Mesendoderm (in vitro differentiated cells): ENCODE measurements at regions not wholly inside any gene's neighbourhood (a gene's known extent, or its start where the extent isn't known, plus 50 kb on each side); places are given as distances from the start of the nearest gene placed in this dataset.

ENCODE experiments used
- DNase-seq: peaks from one replicate; pipeline ENCODE4 v3.0.0; 2013
- H2AK5ac ChIP-seq: 2 replicates; pipeline ENCODE4 v1.6.1; 2013; ENCODE audit warnings: low read length, inconsistent platforms
- H2BK120ac ChIP-seq: 2 replicates; pipeline ENCODE4 v1.6.1; 2013; ENCODE audit warnings: low read depth, mild to moderate bottlenecking, low read length, moderate library complexity, mixed read lengths
- H2BK15ac ChIP-seq: replicated peaks from 2 replicates; pipeline ENCODE4 v1.6.1; 2013; ENCODE audit warnings: low read depth, mild to moderate bottlenecking, moderate library complexity
- H2BK5ac ChIP-seq: 2 replicates; pipeline ENCODE4 v1.6.1; 2013; ENCODE audit warnings: low read length, inconsistent platforms
- H3K18ac ChIP-seq: 2 replicates; pipeline ENCODE4 v1.6.1; 2013; ENCODE audit warnings: mild to moderate bottlenecking, low read length, mixed read lengths
- H3K23ac ChIP-seq: one replicate; pipeline ENCODE4 v1.6.1; 2013; ENCODE audit warnings: low read length
- H3K27ac ChIP-seq: 2 replicates; pipeline ENCODE4 v1.5.1; 2013; ENCODE audit warnings: low read depth, mild to moderate bottlenecking, inconsistent platforms, low read length, moderate library complexity
- H3K27me3 ChIP-seq: 2 replicates; pipeline ENCODE4 v1.6.1; 2013; ENCODE audit warnings: low read length, control low read depth, mild to moderate bottlenecking, inconsistent platforms; ENCODE audit not compliant: insufficient read depth, poor library complexity
- H3K36me3 ChIP-seq: 2 replicates; pipeline ENCODE4 v1.6.1; 2013; ENCODE audit warnings: low read length, inconsistent platforms; ENCODE audit not compliant: control insufficient read depth, insufficient read depth
- H3K4ac ChIP-seq: one replicate; pipeline ENCODE4 v1.6.1; 2013; ENCODE audit warnings: low read depth, mild to moderate bottlenecking, low read length, moderate library complexity
- H3K4me1 ChIP-seq: 2 replicates; pipeline ENCODE4 v1.6.1; 2013; ENCODE audit warnings: low read depth, low read length, inconsistent platforms; ENCODE audit not compliant: control insufficient read depth
- H3K4me2 ChIP-seq: 2 replicates; pipeline ENCODE4 v1.6.1; 2013; ENCODE audit warnings: low read length
- H3K4me3 ChIP-seq: 2 replicates; pipeline ENCODE4 v1.5.1; 2013; ENCODE audit warnings: mild to moderate bottlenecking, low read length
- H3K56ac ChIP-seq: one replicate; pipeline ENCODE4 v1.6.1; 2013; ENCODE audit warnings: low read length
- H3K79me1 ChIP-seq: 2 replicates; pipeline ENCODE4 v1.6.1; 2013; ENCODE audit warnings: low read length, inconsistent platforms
- H3K79me2 ChIP-seq: 2 replicates; pipeline ENCODE4 v1.6.1; 2013; ENCODE audit warnings: mild to moderate bottlenecking, low read length; ENCODE audit not compliant: control insufficient read depth, insufficient read depth
- H3K9ac ChIP-seq: 2 replicates; pipeline ENCODE4 v1.6.1; 2013; ENCODE audit warnings: low read length, inconsistent platforms
- H4K5ac ChIP-seq: one replicate; pipeline ENCODE4 v1.6.1; 2013; ENCODE audit warnings: low read length
- H4K8ac ChIP-seq: one replicate; pipeline ENCODE4 v1.6.1; 2013; ENCODE audit warnings: low read depth, mild to moderate bottlenecking, control low read depth, low read length, moderate library complexity
- WGBS: extraction: QIAGEN DNeasy Blood & Tissue Kit; methylation state at CpG from one replicate; pipeline ENCODE4 v1.1.7; 2013; ENCODE audit warnings: low lambda C conversion rate, missing lambda C conversion rate; ENCODE audit not compliant: insufficient coverage; ENCODE audit errors: extremely low coverage; 5-methylcytosine and 5-hydroxymethylcytosine counted together

DNA sequence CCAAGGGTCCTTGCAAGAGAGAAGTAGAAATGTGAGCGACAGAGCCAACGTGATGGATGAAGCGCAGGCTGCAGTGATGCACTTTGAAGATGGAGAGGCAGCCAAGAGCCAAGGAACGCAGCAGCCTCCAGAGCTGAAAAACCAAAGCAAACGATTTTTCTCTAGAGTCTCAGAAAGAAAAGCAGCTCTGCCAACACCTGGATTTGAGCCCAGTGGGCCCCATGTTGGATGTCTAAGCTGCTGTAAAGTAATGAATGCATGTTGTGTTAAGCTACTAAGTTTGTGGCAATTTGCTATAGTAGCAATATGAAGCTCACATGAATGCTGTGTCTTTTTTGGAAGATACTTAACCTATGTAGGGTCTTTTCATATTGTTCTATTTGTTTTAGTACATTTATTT, 894.3 kb downstream of the EFNB2 start:
- no peak overlapping the region for H3K4me3 ChIP-seq
- H3K4me2 ChIP-seq, result no peak overlapping the region
- no peaks in the 10 kb centered on the region for H3K36me3 ChIP-seq
- H3K4ac ChIP-seq, result no peak overlapping the region
- no peak for DNase-seq
- H3K27me3 ChIP-seq, result no peaks in the 10 kb centered on the region
- H3K56ac ChIP-seq, result no peak overlapping the region
- H4K8ac ChIP-seq, result no peak overlapping the region
- no peak overlapping the region for H3K9ac ChIP-seq
- no peak overlapping the region for H3K23ac ChIP-seq
- H2AK5ac ChIP-seq, result no peak overlapping the region
- H2BK15ac ChIP-seq, result no peak overlapping the region
- no peaks in the 10 kb centered on the region for H3K4me1 ChIP-seq
- no CpG with 5 or more reads among the region's 5 CpGs for WGBS
- H3K79me1 ChIP-seq, result no peaks in the 10 kb centered on the region
- no peak overlapping the region for H2BK5ac ChIP-seq
- no peak overlapping the region for H3K18ac ChIP-seq
- no peak overlapping the region for H4K5ac ChIP-seq
- H3K27ac ChIP-seq, result no peak overlapping the region
- no peaks in the 10 kb centered on the region for H3K79me2 ChIP-seq
- no peak overlapping the region for H2BK120ac ChIP-seq

DNA sequence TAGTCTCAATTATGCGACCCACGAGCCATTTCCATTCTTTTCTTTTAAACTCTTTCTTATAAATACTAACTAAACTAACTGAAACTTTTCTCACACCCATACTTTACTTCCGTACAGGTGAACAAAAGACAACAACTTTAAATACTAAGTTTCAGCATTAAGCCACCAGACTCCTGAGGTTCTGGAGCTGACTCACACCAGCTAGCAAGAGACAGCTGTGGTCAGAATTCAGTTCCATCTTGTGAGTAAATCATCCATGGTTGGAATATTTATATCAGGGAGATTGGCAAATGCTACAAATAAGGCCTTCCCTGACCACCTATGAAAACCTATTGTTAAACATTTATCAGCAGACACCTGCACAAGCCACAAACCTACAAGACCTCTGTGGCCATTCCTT, 897.0 kb downstream of the EFNB2 start:
- WGBS, result 100% methylated on average over 3 of the region's 3 CpGs
- Histone ChIP-seq H3K4me1 (no peaks in the 10 kb centered on the region), H2AK5ac (no peak overlapping the region), H4K8ac (no peak overlapping the region), H3K4me3 (no peak overlapping the region), H3K9ac (no peak overlapping the region), H2BK120ac (no peak overlapping the region), H4K5ac (no peak overlapping the region), H3K79me1 (no peaks in the 10 kb centered on the region), H3K27me3 (no peaks in the 10 kb centered on the region), H3K4me2 (no peak overlapping the region), H3K36me3 (no peaks in the 10 kb centered on the region), H3K79me2 (no peaks in the 10 kb centered on the region), H3K18ac (no peak overlapping the region), H3K56ac (no peak overlapping the region), H2BK5ac (no peak overlapping the region), H2BK15ac (no peak overlapping the region), H3K4ac (no peak overlapping the region), H3K27ac (no peak overlapping the region), H3K23ac (no peak overlapping the region)
- no peak for DNase-seq

DNA sequence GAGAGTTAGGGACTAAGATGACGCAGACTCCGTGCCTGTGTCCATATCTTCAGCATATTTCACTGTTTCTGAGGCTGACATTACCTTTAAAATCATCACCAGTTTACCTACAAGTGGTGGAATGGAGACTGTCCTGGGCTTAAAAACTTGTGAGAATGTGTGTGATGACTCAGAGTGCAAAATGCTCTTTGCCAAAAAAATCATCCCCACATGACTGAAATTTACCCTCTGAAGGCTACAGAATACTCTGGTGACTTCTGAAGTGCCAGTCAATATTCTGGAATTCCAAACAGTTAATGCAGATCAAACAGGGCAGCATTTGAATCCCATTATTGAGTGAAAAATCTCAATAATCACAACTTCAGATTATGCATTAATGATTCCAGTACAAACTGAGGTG, 901.4 kb downstream of the EFNB2 start:
- no peak overlapping the region for H3K4ac ChIP-seq
- H3K79me1 ChIP-seq, result no peaks in the 10 kb centered on the region
- DNase-seq, result no peak
- no peak overlapping the region for H3K9ac ChIP-seq
- H3K4me1 ChIP-seq, result no peaks in the 10 kb centered on the region
- no CpG with 5 or more reads among the region's 2 CpGs for WGBS
- H2BK15ac ChIP-seq, result no peak overlapping the region
- no peak overlapping the region for H3K4me2 ChIP-seq
- no peak overlapping the region for H4K8ac ChIP-seq
- no peak overlapping the region for H3K56ac ChIP-seq
- no peak overlapping the region for H4K5ac ChIP-seq
- no peak overlapping the region for H3K4me3 ChIP-seq
- no peak overlapping the region for H3K18ac ChIP-seq
- H3K27me3 ChIP-seq, result no peaks in the 10 kb centered on the region
- H2BK120ac ChIP-seq, result no peak overlapping the region
- H3K27ac ChIP-seq, result no peak overlapping the region
- no peak overlapping the region for H3K23ac ChIP-seq
- H2AK5ac ChIP-seq, result no peak overlapping the region
- H3K79me2 ChIP-seq, result no peaks in the 10 kb centered on the region
- no peak overlapping the region for H2BK5ac ChIP-seq
- H3K36me3 ChIP-seq, result no peaks in the 10 kb centered on the region

DNA sequence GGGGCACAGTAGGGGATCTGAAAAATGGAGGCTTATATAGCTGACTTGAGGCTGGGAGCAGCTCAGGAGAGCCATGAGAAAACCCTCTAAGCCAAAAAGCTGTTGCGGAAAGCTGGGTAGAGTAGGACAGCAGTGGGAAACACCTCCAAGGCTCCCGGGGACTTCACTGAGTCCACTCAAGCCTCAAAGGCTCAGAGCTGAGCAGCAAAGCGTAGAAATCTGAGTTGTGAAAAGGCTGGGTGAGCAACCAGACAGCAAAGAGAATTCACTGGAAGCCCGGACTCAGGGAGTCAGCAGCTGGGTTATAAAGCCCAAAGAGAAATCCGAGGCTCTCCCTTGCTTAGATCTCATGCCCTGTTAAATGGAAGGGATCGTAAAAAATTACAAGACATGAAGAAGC, 905.0 kb downstream of the EFNB2 start:
- H3K18ac ChIP-seq, result no peak overlapping the region
- no peak overlapping the region for H2AK5ac ChIP-seq
- no peak overlapping the region for H3K9ac ChIP-seq
- no peaks in the 10 kb centered on the region for H3K79me2 ChIP-seq
- H3K23ac ChIP-seq, result no peak overlapping the region
- H3K4me2 ChIP-seq, result no peak overlapping the region
- H3K27ac ChIP-seq, result no peak overlapping the region
- H4K8ac ChIP-seq, result no peak overlapping the region
- no peak overlapping the region for H3K4me3 ChIP-seq
- no CpG with 5 or more reads among the region's 6 CpGs for WGBS
- H2BK15ac ChIP-seq, result no peak overlapping the region
- H3K36me3 ChIP-seq, result no peaks in the 10 kb centered on the region
- no peaks in the 10 kb centered on the region for H3K79me1 ChIP-seq
- no peak overlapping the region for H3K56ac ChIP-seq
- H3K27me3 ChIP-seq, result no peaks in the 10 kb centered on the region
- H3K4ac ChIP-seq, result no peak overlapping the region
- no peak for DNase-seq
- H2BK5ac ChIP-seq, result no peak overlapping the region
- no peak overlapping the region for H2BK120ac ChIP-seq
- H3K4me1 ChIP-seq, result no peaks in the 10 kb centered on the region
- no peak overlapping the region for H4K5ac ChIP-seq

DNA sequence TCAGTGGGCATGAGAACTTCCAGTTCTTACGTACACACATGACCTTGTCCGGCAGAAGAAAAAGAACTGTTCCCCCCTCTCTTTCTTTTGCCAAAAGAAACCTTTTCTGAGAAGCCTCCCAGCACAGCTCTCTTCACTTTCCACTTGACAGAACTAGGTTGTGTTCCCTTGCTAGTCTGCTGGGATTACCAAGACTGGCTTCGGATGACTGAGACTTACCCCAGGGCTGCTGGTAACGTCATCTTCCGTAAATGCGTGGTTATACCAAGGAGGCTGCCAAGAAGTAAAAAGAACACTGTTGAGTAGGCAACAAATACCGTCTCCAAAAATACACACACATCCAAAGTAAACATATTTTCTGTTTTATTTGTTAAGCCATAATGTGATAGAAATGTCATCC, 908.2 kb downstream of the EFNB2 start:
- Histone ChIP-seq H3K79me2 (no peaks in the 10 kb centered on the region), H3K4me2 (no peak overlapping the region), H4K5ac (no peak overlapping the region), H3K79me1 (no peaks in the 10 kb centered on the region), H3K23ac (no peak overlapping the region), H3K36me3 (no peaks in the 10 kb centered on the region), H2BK120ac (no peak overlapping the region), H3K18ac (peak overlapping the region; percentile 60), H3K4me1 (no peaks in the 10 kb centered on the region), H2BK15ac (no peak overlapping the region), H3K4me3 (no peak overlapping the region), H3K56ac (no peak overlapping the region), H2BK5ac (no peak overlapping the region), H2AK5ac (no peak overlapping the region), H3K27me3 (no peaks in the 10 kb centered on the region), H3K4ac (no peak overlapping the region), H3K9ac (no peak overlapping the region), H3K27ac (no peak overlapping the region), H4K8ac (no peak overlapping the region)
- WGBS, result no CpG with 5 or more reads among the region's 7 CpGs
- DNase-seq, result no peak

DNA sequence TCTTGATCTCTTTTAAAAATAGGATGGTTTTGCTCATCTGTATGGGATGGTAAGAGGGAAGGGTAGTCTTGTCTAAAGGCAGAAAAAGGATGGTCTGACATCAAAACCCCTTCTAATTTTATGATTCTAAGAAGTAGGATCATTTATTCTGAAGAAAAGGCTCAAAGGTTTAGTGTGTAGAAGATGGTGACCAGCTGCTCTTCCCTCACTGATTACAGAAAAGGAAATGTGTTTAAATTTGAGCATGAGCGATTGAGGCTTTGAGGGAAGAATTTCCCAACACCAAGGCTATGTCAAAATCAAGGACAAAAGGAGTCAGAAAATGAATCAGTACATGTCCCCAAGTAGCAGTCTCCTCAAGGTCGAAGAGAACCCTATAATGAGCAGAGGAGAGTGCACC, 909.8 kb downstream of the EFNB2 start:
- Histone ChIP-seq H3K27ac (no peak overlapping the region), H3K79me1 (no peaks in the 10 kb centered on the region), H3K56ac (no peak overlapping the region), H3K23ac (no peak overlapping the region), H2AK5ac (no peak overlapping the region), H3K9ac (no peak overlapping the region), H3K4me2 (no peak overlapping the region), H3K4me3 (no peak overlapping the region), H3K18ac (no peak overlapping the region), H2BK15ac (no peak overlapping the region), H4K8ac (no peak overlapping the region), H3K36me3 (no peaks in the 10 kb centered on the region), H4K5ac (no peak overlapping the region), H3K27me3 (no peaks in the 10 kb centered on the region), H3K4me1 (no peaks in the 10 kb centered on the region), H3K79me2 (no peaks in the 10 kb centered on the region), H2BK120ac (no peak overlapping the region), H3K4ac (no peak overlapping the region), H2BK5ac (no peak overlapping the region)
- DNase-seq, result no peak
- no CpG with 5 or more reads among the region's 2 CpGs for WGBS
